Vagina (tissue), 2 donors: ENCODE measurements at regions not wholly inside any gene's neighbourhood (a gene's known extent, or its start where the extent isn't known, plus 50 kb on each side); places are given as distances from the start of the nearest gene placed in this dataset.

Experiments
- DNase-seq, 2 donors: peaks; one replicate each; pipeline ENCODE4 v3.0.0-alpha.2; 2017; ENCODE audit errors: extremely low spot score in 2 of 2
- H3K27ac ChIP-seq: fragments of 200-600 bp; sonication (generic); one replicate; pipeline ENCODE4 v1.5.1; 2019
- H3K27me3 ChIP-seq: fragments of 200-600 bp; sonication (generic); one replicate; pipeline ENCODE4 v1.5.1; 2019
- H3K36me3 ChIP-seq, 2 donors: fragments of 200-600 bp; sonication (generic); one replicate each; pipeline ENCODE4 v1.5.1; 2017 to 2019
- H3K4me1 ChIP-seq: fragments of 200-600 bp; sonication (generic); one replicate; pipeline ENCODE4 v1.5.1; 2019
- H3K4me3 ChIP-seq, 2 donors: fragments of 200-600 bp; sonication (generic); 1 replicate in 1 of 2; 2 replicates in 1 of 2; pipeline ENCODE4 v1.5.1; 2016 to 2019
- H3K9me3 ChIP-seq: fragments of 200-600 bp; sonication (generic); one replicate; pipeline ENCODE4 v1.5.1; 2019
- CTCF ChIP-seq, 3 experiments: fragments of 450-650 bp in 2 of 3; fragments of 200-600 bp in 1 of 3; sonication (generic) in 1 of 3; IDR thresholded peaks; one replicate each; pipeline ENCODE4 v1.5.1; 2017 to 2019; ENCODE audit warnings: antibody characterized with exemption in 3 of 3, mild to moderate bottlenecking in 2 of 3, moderate library complexity in 2 of 3
- POLR2A ChIP-seq, 2 donors: fragments of 450-650 bp; IDR thresholded peaks; one replicate each; pipeline ENCODE4 v1.6.1; 2017; ENCODE audit warnings: antibody characterized with exemption in 2 of 2, mild to moderate bottlenecking in 2 of 2, moderate library complexity in 2 of 2
- POLR2AphosphoS5 ChIP-seq, 2 donors: sonication (generic); formaldehyde crosslinking; IDR thresholded peaks; one replicate each; pipeline ENCODE4 v1.9.0; 2017; ENCODE audit warnings: antibody characterized with exemption in 2 of 2, mild to moderate bottlenecking in 2 of 2, low read depth in 1 of 2; ENCODE audit not compliant: insufficient read depth in 1 of 2
- intact Hi-C: fragments of 100-400 bp; cut with DNase I; formaldehyde crosslinking; loops from one replicate; pipeline ENCODE4 v1.15.1; 2023

GRCh38 chr9:115223471-115223870 lies 105.5 kb upstream of the TNC start:
- H3K36me3 ChIP-seq: no peaks in the 10 kb centered on the region
- no peaks in the 10 kb centered on the region for H3K27me3 ChIP-seq
- no peaks in the 10 kb centered on the region for H3K4me1 ChIP-seq
- intact Hi-C loops: no loop called here
- no peaks in the 10 kb centered on the region for H3K9me3 ChIP-seq
- no peak overlapping the region for H3K4me3 ChIP-seq
- no peak for DNase-seq
- no peak overlapping the region for H3K27ac ChIP-seq
- TF ChIP-seq POLR2AphosphoS5 (IDR thresholded peaks at IDR 0.05; ENCODE audit: insufficient read depth in 1 of 2, low read depth in 1 of 2) (no peak), CTCF (IDR thresholded peaks at IDR 0.05) (no peak), POLR2A (IDR thresholded peaks at IDR 0.05) (no peak)

- no peak for DNase-seq
- H3K4me3 ChIP-seq: no peak overlapping the region
- intact Hi-C loops: no loop called here
- H3K4me1 ChIP-seq: no peaks in the 10 kb centered on the region
- H3K9me3 ChIP-seq: no peaks in the 10 kb centered on the region
- no peaks in the 10 kb centered on the region for H3K36me3 ChIP-seq
- no peak overlapping the region for H3K27ac ChIP-seq
- H3K27me3 ChIP-seq: no peaks in the 10 kb centered on the region
- no peak for TF ChIP-seq CTCF (IDR thresholded peaks at IDR 0.05)
- no peak for TF ChIP-seq POLR2AphosphoS5 (IDR thresholded peaks at IDR 0.05; ENCODE audit: insufficient read depth in 1 of 2, low read depth in 1 of 2)
- no peak for TF ChIP-seq POLR2A (IDR thresholded peaks at IDR 0.05)
Observed at GRCh38 chr9:115225459-115226116, 107.6 kb upstream of the TNC start.

GRCh38 chr9:115226152-115226551 lies 108.2 kb upstream of the TNC start:
- H3K9me3 ChIP-seq: no peaks in the 10 kb centered on the region
- no peaks in the 10 kb centered on the region for H3K27me3 ChIP-seq
- H3K27ac ChIP-seq: no peak overlapping the region
- no peak for DNase-seq
- no peak overlapping the region for H3K4me3 ChIP-seq
- no peaks in the 10 kb centered on the region for H3K4me1 ChIP-seq
- intact Hi-C loops: no loop called here
- TF ChIP-seq POLR2AphosphoS5 (IDR thresholded peaks at IDR 0.05; ENCODE audit: insufficient read depth in 1 of 2, low read depth in 1 of 2) (no peak), CTCF (IDR thresholded peaks at IDR 0.05) (no peak), POLR2A (IDR thresholded peaks at IDR 0.05) (no peak)
- H3K36me3 ChIP-seq: no peaks in the 10 kb centered on the region

GRCh38 chr9:115229496-115229895 lies 111.5 kb upstream of the TNC start:
- no peaks in the 10 kb centered on the region for H3K27me3 ChIP-seq
- no peaks in the 10 kb centered on the region for H3K9me3 ChIP-seq
- H3K36me3 ChIP-seq: no peaks in the 10 kb centered on the region
- intact Hi-C loops: no loop called here
- H3K4me3 ChIP-seq: no peak overlapping the region
- TF ChIP-seq CTCF (IDR thresholded peaks at IDR 0.05): no peak
- no peak for TF ChIP-seq POLR2AphosphoS5 (IDR thresholded peaks at IDR 0.05; ENCODE audit: insufficient read depth in 1 of 2, low read depth in 1 of 2)
- TF ChIP-seq POLR2A (IDR thresholded peaks at IDR 0.05): no peak
- no peak overlapping the region for H3K27ac ChIP-seq
- DNase-seq: no peak
- H3K4me1 ChIP-seq: peaks cover 4% of the 10 kb centered on the region

GRCh38 chr9:115230924-115231515 lies 113.1 kb upstream of the TNC start:
- Histone ChIP-seq H3K4me3 (no peak overlapping the region), H3K27me3 (no peaks in the 10 kb centered on the region), H3K9me3 (no peaks in the 10 kb centered on the region), H3K27ac (no peak overlapping the region), H3K36me3 (no peaks in the 10 kb centered on the region), H3K4me1 (peaks cover 7% of the 10 kb centered on the region)
- intact Hi-C loops: no loop called here
- DNase-seq: no peak
- TF ChIP-seq CTCF (IDR thresholded peaks at IDR 0.05) (no peak), POLR2AphosphoS5 (IDR thresholded peaks at IDR 0.05; ENCODE audit: insufficient read depth in 1 of 2, low read depth in 1 of 2) (no peak), POLR2A (IDR thresholded peaks at IDR 0.05) (no peak)
